C4-2B (cell line): ENCODE measurements at regions not wholly inside any gene's neighbourhood (a gene's known extent, or its start where the extent isn't known, plus 50 kb on each side); places are given as distances from the start of the nearest gene placed in this dataset.

Source experiments
- H3K27ac ChIP-seq: fragments of 450-650 bp; 2 replicates; pipeline ENCODE4 v1.5.1; 2017
- ZFX ChIP-seq: fragments of 450-650 bp; IDR thresholded peaks from 2 replicates; pipeline ENCODE4 v1.6.1; 2017
- TF ChIP-seq, protein P1 (sequence below): fragments of 450-650 bp; conservative IDR thresholded peaks from 2 replicates; pipeline ENCODE4 v1.5.1; 2017; ENCODE audit warnings: mild to moderate bottlenecking

DNA sequence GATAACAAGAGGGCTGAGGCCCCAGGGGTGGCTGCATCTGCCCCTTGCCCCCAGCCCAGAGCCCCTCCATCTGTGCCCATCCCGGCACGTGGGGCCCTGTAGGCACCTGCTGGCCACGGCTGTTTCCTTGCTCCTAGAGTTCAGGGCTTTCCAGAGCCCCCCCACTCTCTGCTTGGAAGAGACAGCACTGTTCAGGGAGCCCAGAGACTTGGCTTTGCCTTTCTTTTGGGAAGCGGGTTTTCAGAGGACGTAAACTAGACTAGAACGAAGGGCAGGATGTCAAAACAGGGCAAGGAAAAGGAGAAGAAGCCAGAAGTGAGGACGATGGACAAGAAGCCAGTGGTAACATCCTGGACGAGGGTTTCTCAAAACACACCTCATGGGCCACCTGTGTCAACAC lies 163.3 kb upstream of the LHX5 start:
- TF ChIP-seq, protein P1, sequence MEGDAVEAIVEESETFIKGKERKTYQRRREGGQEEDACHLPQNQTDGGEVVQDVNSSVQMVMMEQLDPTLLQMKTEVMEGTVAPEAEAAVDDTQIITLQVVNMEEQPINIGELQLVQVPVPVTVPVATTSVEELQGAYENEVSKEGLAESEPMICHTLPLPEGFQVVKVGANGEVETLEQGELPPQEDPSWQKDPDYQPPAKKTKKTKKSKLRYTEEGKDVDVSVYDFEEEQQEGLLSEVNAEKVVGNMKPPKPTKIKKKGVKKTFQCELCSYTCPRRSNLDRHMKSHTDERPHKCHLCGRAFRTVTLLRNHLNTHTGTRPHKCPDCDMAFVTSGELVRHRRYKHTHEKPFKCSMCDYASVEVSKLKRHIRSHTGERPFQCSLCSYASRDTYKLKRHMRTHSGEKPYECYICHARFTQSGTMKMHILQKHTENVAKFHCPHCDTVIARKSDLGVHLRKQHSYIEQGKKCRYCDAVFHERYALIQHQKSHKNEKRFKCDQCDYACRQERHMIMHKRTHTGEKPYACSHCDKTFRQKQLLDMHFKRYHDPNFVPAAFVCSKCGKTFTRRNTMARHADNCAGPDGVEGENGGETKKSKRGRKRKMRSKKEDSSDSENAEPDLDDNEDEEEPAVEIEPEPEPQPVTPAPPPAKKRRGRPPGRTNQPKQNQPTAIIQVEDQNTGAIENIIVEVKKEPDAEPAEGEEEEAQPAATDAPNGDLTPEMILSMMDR = no peak
- no peak for TF ChIP-seq ZFX
- no peak overlapping the region for H3K27ac ChIP-seq

DNA sequence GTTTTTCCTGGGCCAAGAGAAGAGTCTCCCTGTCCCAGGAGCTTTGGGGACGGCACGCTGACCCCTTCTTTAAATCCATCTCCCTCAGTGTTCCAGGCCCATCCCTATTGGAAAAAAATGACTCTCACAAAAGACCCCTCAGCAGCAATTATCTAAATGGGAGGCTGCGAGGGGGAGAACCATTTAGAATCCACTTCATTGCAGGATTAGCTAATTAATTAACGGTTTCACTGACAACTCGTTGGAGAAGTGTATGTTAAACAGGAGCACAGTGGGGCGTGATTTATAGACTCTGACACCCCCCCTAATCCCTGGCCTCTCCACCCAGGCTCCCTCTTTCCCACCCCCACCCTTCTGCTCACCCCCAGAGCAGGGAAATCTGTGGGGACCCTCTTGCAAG lies 162.8 kb upstream of the LHX5 start:
- no peak overlapping the region for H3K27ac ChIP-seq
- TF ChIP-seq ZFX = no peak
- TF ChIP-seq, protein P1 = no peak

DNA sequence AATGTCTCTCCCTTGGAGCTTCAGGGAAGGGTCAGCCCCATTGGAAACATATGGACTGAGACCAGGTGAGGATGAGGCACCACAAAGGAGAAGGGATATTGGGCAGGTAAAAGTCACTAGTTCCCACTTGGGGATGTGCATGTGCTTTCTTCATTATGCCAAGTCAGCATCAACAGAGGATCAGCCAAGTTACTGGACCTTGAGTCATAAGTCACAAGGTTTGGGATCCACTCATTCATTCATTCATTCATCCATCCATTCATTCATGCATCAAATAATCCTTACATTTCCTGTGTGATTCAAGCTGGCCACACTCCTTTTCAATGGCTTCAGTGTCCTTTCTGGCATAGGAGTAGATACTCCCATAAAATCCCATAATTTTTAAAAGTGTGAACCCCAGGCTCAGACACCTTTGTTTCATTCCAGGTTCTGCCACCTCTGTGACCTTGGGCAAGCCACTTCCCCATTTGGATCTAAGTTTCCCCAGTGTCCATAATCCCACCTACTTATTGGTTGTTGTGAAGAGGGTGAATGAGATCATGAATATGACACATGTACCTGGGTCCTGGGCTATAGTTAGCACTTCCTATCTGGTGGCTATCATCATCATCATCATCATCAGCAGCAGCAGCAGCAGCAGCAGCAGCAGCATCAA lies 162.1 kb upstream of the LHX5 start:
- no peak overlapping the region for H3K27ac ChIP-seq
- TF ChIP-seq, protein P1 = no peak
- TF ChIP-seq ZFX = no peak

DNA sequence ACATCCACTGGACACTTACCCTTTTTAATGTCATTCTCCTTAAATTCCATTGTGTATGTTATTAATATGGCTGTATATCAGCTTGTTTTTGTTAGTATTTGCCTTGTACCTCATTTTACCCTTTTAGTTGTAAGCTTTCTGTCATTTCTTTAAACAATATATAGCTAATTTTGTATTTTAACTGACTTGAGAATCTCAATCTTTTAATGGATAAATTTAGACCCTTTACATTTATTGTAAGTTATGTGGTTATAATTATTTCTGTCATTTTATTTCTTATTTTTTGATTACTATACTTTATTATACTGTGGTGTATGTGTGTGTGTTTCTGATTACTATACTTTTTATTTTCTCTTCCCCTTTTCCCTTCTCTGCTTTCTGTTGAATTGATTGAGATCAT lies 159.0 kb upstream of the LHX5 start:
- TF ChIP-seq, protein P1 = no peak
- TF ChIP-seq ZFX = no peak

DNA sequence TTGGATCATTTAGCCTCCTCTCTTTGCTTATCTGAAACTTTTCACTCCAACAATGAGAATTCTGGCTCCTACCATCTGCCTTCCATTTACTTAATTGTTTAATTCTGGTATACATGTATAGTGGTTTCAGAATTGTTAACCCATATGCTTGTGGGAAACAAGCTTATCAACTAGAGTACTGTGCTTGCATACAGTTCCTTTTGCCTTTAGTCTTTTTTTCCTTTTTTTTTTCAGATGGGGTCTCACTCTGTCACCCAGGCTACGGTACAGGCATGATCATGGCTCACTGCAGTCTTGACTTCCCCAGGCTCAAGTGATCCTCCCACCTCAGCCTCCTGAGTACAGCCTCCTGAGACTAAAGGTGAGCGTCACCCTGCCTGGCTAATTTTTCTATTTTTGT lies 153.8 kb upstream of the LHX5 start:
- H3K27ac ChIP-seq = no peak overlapping the region
- TF ChIP-seq ZFX = no peak
- TF ChIP-seq, protein P1 = no peak

More for the DNA sequence above, 159.0 kb upstream of the LHX5 start:
- no peak overlapping the region for H3K27ac ChIP-seq

DNA sequence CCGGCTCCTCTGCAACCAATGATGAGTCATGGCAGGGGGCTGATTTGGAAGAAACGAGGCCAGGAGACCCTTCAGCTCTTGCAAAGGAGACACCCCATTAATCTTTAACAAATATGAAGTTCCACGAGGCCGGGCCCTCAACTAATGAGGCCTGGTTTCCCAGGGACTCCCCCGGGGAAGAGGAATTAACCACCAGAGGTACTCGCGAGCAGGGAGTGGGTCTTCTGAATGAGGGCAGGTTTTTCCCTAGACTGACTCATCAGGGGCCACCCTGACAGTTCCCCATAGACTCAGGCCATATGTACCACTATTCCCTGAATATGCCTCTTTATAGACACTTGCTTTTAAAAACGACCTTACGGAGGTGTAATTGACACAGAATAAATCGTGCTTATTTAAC lies 150.7 kb upstream of the LHX5 start:
- TF ChIP-seq ZFX = no peak
- TF ChIP-seq, protein P1 = no peak
- H3K27ac ChIP-seq = no peak overlapping the region

DNA sequence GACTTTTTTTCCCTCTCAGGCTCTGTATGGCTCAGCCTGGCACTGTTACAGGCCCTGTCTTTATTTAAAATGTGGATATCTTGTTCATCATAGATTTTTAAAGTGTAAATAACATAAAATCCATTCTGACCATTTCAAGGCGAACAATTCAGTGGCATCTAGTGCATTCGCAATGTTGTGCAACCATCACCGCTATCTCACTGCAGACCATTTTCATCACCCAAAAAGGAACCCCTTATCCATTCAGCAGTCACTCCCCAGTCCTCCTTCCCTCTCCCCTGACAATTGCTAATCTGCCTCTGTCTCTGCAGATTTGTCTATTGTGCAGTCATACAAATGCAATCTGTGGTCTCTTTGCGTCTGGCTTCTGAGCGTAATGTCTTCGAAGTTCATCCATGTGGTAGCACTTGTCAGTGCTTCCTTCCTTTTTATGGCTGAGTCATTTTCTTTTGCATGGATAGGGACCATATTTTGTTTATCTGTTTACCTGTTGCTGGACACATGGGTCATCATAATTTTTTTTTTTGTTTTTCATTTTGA lies 148.8 kb upstream of the LHX5 start:
- TF ChIP-seq, protein P1 = no peak
- H3K27ac ChIP-seq = no peak overlapping the region
